ENCODE measurements at regions not wholly inside any gene's neighbourhood (a gene's known extent, or its start where the extent isn't known, plus 50 kb on each side); places are given as distances from the start of the nearest gene placed in this dataset.

GRCh38 chr3:19025441-19025840 lies 122.9 kb upstream of the KCNH8 start:
- no peak overlapping the region for H2BK5ac ChIP-seq (ENCODE audit: low read depth, low read length, poor library complexity, severe bottlenecking)
- ChIA-PET CTCF (no interaction called here), POLR2A (ENCODE audit: unreplicated experiment) (no interaction called here)
- no peak overlapping the region for H2BK20ac ChIP-seq (ENCODE audit: low read depth, low read length)
- no peak for TF ChIP-seq RAD21 (IDR thresholded peaks at IDR 0.05; ENCODE audit: low read length)
- no peak for TF ChIP-seq MXI1 (IDR thresholded peaks at IDR 0.05; ENCODE audit: borderline replicate concordance, low read depth, low read length)
- TF ChIP-seq CEBPB (IDR thresholded peaks at IDR 0.05; ENCODE audit: low read depth, low read length), result no peak
- TF ChIP-seq RFX5 (IDR thresholded peaks at IDR 0.05; ENCODE audit: low read depth, low read length), result no peak
- TF ChIP-seq NFE2L2 (IDR thresholded peaks at IDR 0.05; ENCODE audit: low read depth, low read length), result no peak
- no peak for TF ChIP-seq FOS (IDR thresholded peaks at IDR 0.05; ENCODE audit: low read depth, low read length)
- TF ChIP-seq MAZ (IDR thresholded peaks at IDR 0.05; ENCODE audit: borderline replicate concordance, low read depth, low read length), result no peak
- no peak for TF ChIP-seq ELK1 (IDR thresholded peaks at IDR 0.05; ENCODE audit: borderline replicate concordance, low read depth, low read length)
- TF ChIP-seq, protein P1, sequence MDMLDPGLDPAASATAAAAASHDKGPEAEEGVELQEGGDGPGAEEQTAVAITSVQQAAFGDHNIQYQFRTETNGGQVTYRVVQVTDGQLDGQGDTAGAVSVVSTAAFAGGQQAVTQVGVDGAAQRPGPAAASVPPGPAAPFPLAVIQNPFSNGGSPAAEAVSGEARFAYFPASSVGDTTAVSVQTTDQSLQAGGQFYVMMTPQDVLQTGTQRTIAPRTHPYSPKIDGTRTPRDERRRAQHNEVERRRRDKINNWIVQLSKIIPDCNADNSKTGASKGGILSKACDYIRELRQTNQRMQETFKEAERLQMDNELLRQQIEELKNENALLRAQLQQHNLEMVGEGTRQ (IDR thresholded peaks at IDR 0.05; ENCODE audit: low read depth, low read length), result no peak
- no peak for TF ChIP-seq SMC3 (IDR thresholded peaks at IDR 0.05; ENCODE audit: low read depth, low read length)
- TF ChIP-seq CHD1 (IDR thresholded peaks at IDR 0.05; ENCODE audit: low read depth, low read length), result no peak
- TF ChIP-seq MAFK (IDR thresholded peaks at IDR 0.05; ENCODE audit: low read depth, low read length), result no peak
- no peak for TF ChIP-seq BHLHE40 (IDR thresholded peaks at IDR 0.05; ENCODE audit: low read depth, low read length)
- no peak for TF ChIP-seq RCOR1 (IDR thresholded peaks at IDR 0.05; ENCODE audit: insufficient replicate concordance, low read length)
- no peak for TF ChIP-seq POLR2A (IDR thresholded peaks at IDR 0.05; ENCODE audit: low read depth, low read length)
- TF ChIP-seq, protein P2, sequence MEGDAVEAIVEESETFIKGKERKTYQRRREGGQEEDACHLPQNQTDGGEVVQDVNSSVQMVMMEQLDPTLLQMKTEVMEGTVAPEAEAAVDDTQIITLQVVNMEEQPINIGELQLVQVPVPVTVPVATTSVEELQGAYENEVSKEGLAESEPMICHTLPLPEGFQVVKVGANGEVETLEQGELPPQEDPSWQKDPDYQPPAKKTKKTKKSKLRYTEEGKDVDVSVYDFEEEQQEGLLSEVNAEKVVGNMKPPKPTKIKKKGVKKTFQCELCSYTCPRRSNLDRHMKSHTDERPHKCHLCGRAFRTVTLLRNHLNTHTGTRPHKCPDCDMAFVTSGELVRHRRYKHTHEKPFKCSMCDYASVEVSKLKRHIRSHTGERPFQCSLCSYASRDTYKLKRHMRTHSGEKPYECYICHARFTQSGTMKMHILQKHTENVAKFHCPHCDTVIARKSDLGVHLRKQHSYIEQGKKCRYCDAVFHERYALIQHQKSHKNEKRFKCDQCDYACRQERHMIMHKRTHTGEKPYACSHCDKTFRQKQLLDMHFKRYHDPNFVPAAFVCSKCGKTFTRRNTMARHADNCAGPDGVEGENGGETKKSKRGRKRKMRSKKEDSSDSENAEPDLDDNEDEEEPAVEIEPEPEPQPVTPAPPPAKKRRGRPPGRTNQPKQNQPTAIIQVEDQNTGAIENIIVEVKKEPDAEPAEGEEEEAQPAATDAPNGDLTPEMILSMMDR (conservative IDR thresholded peaks at IDR 0.05; ENCODE audit: low read depth, low read length), result no peak
- H3K23ac ChIP-seq (ENCODE audit: low read depth, low read length), result no peak overlapping the region
- H4K91ac ChIP-seq (ENCODE audit: insufficient read depth, low read depth, low read length), result no peak overlapping the region
- no peak overlapping the region for H3K18ac ChIP-seq (ENCODE audit: low read depth, low read length)
- H3K9me1 ChIP-seq (ENCODE audit: insufficient read depth, low read length), result no peaks in the 10 kb centered on the region
- intact Hi-C loops (cut with micrococcal nuclease), result loop anchor here (5.0 kb wide), 1 partner anchor 783 kb away; no protein-coding TSS in a partner anchor
- no peaks in the 10 kb centered on the region for H3K36me3 ChIP-seq (ENCODE audit: control insufficient read depth, insufficient read depth, low read length)
- H3K27me3 ChIP-seq (ENCODE audit: control insufficient read depth, insufficient read depth, low read length), result no peaks in the 10 kb centered on the region
- H3K4me1 ChIP-seq (ENCODE audit: control insufficient read depth, insufficient read depth, low read length), result no peaks in the 10 kb centered on the region
- H2BK120ac ChIP-seq (ENCODE audit: low read depth, low read length), result no peak overlapping the region
- no peak overlapping the region for H2AK9ac ChIP-seq (replicated peaks; ENCODE audit: low read depth, low read length, poor library complexity)
- no peak overlapping the region for H4K5ac ChIP-seq (ENCODE audit: low read depth, low read length)
- peaks cover 12% of the 10 kb centered on the region; the same call in 1 of the 2 replicates for H3K9me3 ChIP-seq (ENCODE audit: control insufficient read depth, insufficient read depth, low read length)
- no peak overlapping the region for H3K4me2 ChIP-seq (ENCODE audit: low read depth, low read length)
- in situ Hi-C loops (cut with MboI; ENCODE audit: low sequenced_read_pairs), result no loop called here
- H4K8ac ChIP-seq (ENCODE audit: low read depth in 2 of 2, low read length in 2 of 2), result no peak overlapping the region
- no peak overlapping the region for H3K56ac ChIP-seq (ENCODE audit: extremely low read depth, insufficient read depth, low read length)
- BruUV-seq (replicated peaks), result no TSS peak
- no peak overlapping the region for H3K14ac ChIP-seq (replicated peaks; ENCODE audit: low read depth, low read length)
- H2BK15ac ChIP-seq (ENCODE audit: low read depth, low read length), result no peak overlapping the region
- no peak overlapping the region for H3K27ac ChIP-seq (ENCODE audit: insufficient read depth, low read length)
- no peak for ATAC-seq (ENCODE audit: low read depth)
- no CpG with 5 or more reads among the region's 1 CpG for WGBS, 2 experiments (ENCODE audit: extremely low coverage in 2 of 2, insufficient read length in 1 of 2)
- no peak overlapping the region for H3K4me3 ChIP-seq (ENCODE audit: insufficient read depth, low read depth, low read length)
- H3K4ac ChIP-seq (ENCODE audit: low read depth, low read length), result no peak overlapping the region
- H2AFZ ChIP-seq (replicated peaks; ENCODE audit: low read length, poor library complexity), result no peak overlapping the region
- H3K79me1 ChIP-seq (ENCODE audit: low read depth in 1 of 2, low read length in 2 of 2), result no peaks in the 10 kb centered on the region
- no peaks in the 10 kb centered on the region for H4K20me1 ChIP-seq (ENCODE audit: insufficient read depth, low read length)
- dilution Hi-C loops (cut with HindIII; ENCODE audit: low sequenced_read_pairs, unreplicated experiment), result no loop called here
- no peak for DNase-seq
- H2AK5ac ChIP-seq (ENCODE audit: low read depth, low read length), result no peak overlapping the region
- H3K9ac ChIP-seq (ENCODE audit: low read depth, low read length), result no peak overlapping the region
